Fibroblast of the conjunctiva (primary cell): ENCODE measurements at regions not wholly inside any gene's neighbourhood (a gene's known extent, or its start where the extent isn't known, plus 50 kb on each side); places are given as distances from the start of the nearest gene placed in this dataset.
A peak's percentile ranks its signal among the peaks of the same experiment; 100 is the strongest.

ENCODE experiments used
- DNase-seq: peaks from one replicate; pipeline ENCODE4 v3.0.0-alpha.2; 2010; ENCODE audit warnings: low read depth

DNA sequence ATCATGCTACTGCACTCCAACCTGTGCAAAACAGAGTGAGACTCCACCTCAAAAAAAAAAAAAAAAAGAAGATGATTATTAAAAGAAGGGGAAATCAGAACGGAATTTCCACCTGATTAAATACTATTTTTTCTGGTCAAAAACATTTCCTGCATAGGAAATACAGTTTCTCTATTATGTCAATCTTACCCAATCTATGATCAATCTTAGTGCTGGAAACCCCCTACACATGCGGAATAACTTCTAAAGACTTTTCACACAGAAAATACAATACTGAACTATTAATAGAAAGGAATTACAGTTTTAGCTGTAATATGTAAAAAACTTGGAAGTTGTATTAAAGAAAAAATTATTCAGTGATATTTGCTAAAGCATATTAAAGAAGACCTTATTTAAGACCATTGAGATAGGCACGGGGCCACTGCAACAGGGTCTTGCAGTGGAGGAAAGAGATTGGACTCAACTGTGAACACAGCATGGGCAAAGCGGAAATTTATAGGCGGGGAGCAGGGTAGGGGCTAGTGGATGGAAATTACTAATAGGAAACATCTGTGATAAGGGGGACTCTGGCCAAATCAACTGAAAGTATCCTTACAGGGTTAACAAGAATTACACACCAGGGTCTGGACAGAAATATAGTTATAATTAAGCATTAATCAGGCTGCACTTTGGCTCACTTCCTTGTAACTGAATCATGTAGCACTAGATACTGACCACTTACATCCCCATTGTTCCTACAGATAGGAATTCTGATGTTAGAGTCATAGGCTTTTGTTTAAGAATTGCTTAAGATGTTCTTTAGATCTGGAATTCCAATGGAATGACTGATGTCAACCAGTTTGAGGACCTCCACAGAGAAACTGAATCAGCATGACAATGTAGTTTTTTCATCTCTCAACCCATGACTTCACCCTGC is 411.5 kb upstream of the DDI1 start:
- peak; percentile 72 for DNase-seq

GRCh38 chr11:103625624-103625965 is 410.8 kb upstream of the DDI1 start:
- DNase-seq = no peak

- no peak for DNase-seq
These were observed 408.3 kb upstream of the DDI1 start for GRCh38 chr11:103628121-103628520.

GRCh38 chr11:103631841-103632240 is 404.6 kb upstream of the DDI1 start:
- no peak for DNase-seq

GRCh38 chr11:103633068-103633788 is 403.2 kb upstream of the DDI1 start:
- DNase-seq = no peak

GRCh38 chr11:103633819-103634590 is 402.4 kb upstream of the DDI1 start:
- DNase-seq = no peak

DNA sequence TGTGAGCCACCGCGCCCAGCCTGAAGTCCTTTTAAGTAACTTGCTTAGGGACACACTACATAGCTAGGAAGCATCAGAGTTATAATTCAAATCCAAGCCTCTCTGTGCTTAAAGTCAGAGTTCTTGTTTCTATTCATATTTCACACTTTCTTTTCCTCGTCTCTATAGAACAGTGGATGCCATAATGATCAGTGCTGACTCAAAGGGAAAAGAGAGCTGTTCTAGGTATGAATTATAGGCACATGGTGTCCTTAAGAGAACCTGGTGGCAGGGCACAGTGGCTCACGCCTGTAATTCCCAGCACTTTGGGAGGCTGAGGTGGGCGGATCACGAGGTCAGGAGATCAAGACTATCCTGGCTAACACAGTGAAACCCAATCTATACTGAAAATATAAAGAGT is 400.2 kb upstream of the DDI1 start:
- no peak for DNase-seq

GRCh38 chr11:103637295-103637694 is 399.1 kb upstream of the DDI1 start:
- no peak for DNase-seq

- DNase-seq = no peak
These were observed 398.6 kb upstream of the DDI1 start for GRCh38 chr11:103637831-103638230.

DNA sequence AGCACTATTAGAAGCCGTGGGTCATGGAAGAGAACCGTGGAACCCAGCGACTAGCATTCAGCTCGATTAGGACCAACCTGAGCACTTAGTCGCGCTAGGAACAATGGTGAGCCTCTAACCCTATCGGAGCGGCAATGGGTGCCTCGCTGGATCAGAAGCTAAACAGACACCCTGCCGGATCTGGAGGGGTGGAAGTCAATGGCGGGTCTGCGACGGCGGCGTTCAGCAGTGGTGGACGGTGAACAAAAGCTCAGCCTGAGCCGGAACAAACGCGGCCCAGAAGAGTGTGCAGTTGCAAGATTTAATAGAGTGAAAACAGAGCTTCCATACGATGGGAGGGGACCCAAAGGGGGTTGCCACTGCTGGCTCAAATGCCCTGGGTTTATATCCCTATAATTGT is 391.8 kb upstream of the DDI1 start:
- no peak for DNase-seq

GRCh38 chr11:103648054-103648453 is 388.4 kb upstream of the DDI1 start:
- DNase-seq = no peak

DNA sequence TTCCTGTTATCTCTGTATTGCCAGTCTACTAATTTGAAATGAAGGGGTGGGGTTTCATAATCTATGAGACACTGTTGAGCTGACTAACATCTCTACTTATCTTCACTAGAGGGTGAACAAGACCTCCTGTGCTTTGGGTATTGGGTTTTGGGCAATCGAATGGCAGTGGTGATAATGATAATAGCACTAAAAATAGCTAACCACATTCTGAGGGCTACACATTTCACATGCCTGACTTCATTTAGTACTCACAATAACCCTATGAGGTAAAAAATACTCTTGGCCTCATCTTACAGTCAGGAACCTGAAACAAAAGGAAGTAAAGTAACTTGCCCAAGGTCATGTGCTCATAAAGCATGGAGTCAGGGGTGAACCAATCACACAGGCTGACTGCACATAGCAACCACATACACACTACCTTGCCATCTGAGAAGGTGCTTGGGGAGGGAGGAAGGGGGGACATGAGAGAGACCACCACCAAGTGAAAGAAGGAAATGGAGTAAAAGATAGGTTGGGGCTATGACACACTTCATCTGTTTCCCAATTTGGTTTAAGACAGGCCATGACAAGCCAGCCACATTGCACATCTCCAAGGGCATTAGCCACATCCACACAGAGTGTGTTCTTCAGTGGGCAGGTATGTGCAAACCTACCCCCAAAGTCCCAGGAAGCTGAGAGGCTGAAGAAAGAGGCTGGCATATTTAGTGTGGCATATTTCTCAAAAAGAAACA is 387.6 kb upstream of the DDI1 start:
- DNase-seq = no peak

DNA sequence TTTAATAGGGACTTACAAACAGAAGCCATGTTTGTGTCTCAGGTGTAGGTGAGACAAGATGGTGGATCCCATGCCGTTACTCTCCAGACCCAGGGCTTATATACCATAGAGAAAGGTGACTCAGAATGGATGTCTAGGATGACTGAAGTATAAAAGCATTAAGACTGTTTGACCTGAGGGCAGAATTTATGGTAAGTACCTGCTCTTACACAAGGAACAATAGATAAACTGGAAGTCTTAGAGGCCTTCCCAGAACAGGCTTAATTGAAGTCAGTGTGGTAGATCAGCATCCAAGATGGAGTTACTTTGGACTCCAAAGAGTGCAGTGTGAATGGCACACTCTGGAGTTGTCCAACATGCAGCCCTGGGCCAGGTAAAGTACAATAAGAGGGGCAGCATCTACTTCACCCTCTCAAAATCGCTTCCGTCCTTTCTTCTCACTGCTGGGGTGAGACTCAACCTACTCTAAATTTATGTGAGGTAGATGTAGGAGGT is 387.0 kb upstream of the DDI1 start:
- no peak for DNase-seq

GRCh38 chr11:103650330-103650729 is 386.1 kb upstream of the DDI1 start:
- no peak for DNase-seq

GRCh38 chr11:103651341-103651998 is 385.0 kb upstream of the DDI1 start:
- no peak for DNase-seq

GRCh38 chr11:103652013-103652412 is 384.4 kb upstream of the DDI1 start:
- no peak for DNase-seq

DNA sequence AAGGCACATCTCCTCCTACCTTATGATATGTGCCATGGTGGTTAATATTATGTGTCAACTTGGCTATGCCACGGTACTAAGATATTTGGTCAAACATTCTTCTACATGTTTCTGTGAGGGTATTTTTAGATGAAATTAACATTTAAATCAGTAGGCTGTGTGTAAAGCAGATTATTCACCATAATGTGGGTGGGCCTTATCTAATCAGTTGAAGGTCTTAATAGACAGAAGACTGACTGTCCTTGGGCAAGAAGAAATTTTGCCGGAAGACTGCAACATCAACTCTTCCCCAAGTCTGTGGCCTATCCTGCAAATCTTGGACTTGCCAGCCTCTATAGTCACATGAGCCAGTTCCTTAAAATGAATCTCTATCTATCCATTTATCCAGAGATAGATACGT is 380.1 kb upstream of the DDI1 start:
- DNase-seq = no peak

GRCh38 chr11:103659206-103659618 is 377.2 kb upstream of the DDI1 start:
- DNase-seq = no peak

DNA sequence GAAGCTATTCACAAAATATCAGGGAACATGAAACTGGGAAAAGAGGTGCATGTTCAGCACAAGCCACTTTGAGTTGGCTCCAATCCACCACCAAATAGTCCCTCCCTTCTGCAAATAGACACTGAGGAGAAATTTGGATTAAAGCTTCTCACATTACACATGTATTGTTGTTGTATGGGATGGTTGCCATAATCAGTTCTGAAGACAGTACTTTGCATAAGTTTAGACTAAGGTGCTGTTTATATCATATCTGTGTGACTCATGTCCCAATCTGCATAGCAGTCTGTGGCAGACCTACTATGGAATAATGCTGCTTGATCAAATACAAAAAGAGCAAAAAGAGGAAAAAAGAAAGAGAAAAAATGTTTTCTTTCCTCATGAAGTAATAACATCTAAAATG is 376.7 kb upstream of the DDI1 start:
- DNase-seq = no peak

DNA sequence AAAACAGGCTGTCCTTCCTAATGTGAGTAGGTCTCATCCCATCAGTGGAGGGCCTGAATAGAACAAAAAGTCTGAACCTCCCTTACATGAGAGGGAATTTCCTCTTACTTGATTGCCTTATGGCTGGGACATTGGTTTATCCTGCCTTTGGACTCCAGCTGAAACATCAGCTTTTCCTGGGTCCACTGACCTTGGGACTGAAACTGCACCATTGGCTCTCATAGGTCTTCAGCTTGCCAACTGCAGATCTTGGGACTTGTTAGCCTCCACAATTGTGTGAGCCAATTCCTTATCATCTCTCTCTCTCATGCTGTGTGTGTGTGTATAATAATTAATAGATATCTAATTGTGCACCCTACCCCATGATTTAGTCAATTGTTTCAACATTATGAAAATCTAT is 375.3 kb upstream of the DDI1 start:
- no peak for DNase-seq

- no peak for DNase-seq
These were observed 374.4 kb upstream of the DDI1 start for GRCh38 chr11:103661991-103662390.
